Activated CD4-positive, alpha-beta T cell treated with anti-CD3 and anti-CD28 coated beads for 36 hours (primary cell): ENCODE measurements at regions not wholly inside any gene's neighbourhood (a gene's known extent, or its start where the extent isn't known, plus 50 kb on each side); places are given as distances from the start of the nearest gene placed in this dataset.

Experiments
- ATAC-seq: fragments of 200-7000 bp; cut with Tn5 transposase; one replicate; pipeline ENCODE4 v1.10.0; 2021; ENCODE audit warnings: mild to moderate bottlenecking, moderate library complexity
- CTCF ChIA-PET: fragments of 350-600 bp; sonication (Branson Sonifier 250); formaldehyde crosslinking; loops from one replicate; lab custom pipeline; 2021; ENCODE audit warnings: antibody characterized with exemption; lab: Charles Lee
- POLR2A ChIA-PET: fragments of 350-600 bp; sonication (Branson Sonifier 250); formaldehyde crosslinking; loops from one replicate; lab custom pipeline; 2021; ENCODE audit warnings: antibody characterized with exemption, inconsistent platforms; lab: Charles Lee
- DNase-seq: peaks from one replicate; pipeline ENCODE4 v3.0.0-alpha.2; 2020
- H3K27ac Mint-ChIP-seq: one replicate; pipeline ENCODE4 v1.8.0; 2021; ENCODE audit warnings: mixed read lengths
- H3K27me3 Mint-ChIP-seq: one replicate; pipeline ENCODE4 v1.8.0; 2021; ENCODE audit warnings: mixed read lengths
- H3K36me3 Mint-ChIP-seq: one replicate; pipeline ENCODE4 v1.8.0; 2021; ENCODE audit warnings: low read depth, mixed read lengths
- H3K4me1 Mint-ChIP-seq: one replicate; pipeline ENCODE4 v1.8.0; 2021; ENCODE audit warnings: mixed read lengths
- H3K4me3 Mint-ChIP-seq: one replicate; pipeline ENCODE4 v1.8.0; 2021; ENCODE audit warnings: mild to moderate bottlenecking, moderate library complexity, mixed read lengths
- H3K9me3 Mint-ChIP-seq: one replicate; pipeline ENCODE4 v1.8.0; 2021; ENCODE audit warnings: low read depth, mixed read lengths
- intact Hi-C, 2 experiments: fragments of 100-400 bp; cut with DNase I in 1 of 2; cut with micrococcal nuclease in 1 of 2; formaldehyde crosslinking; loops; one replicate each; pipeline versions ENCODE4 v1.14.2 to v1.15.1; 2022 to 2024; cut with DNase I, micrococcal nuclease

- peak; percentile 84 for DNase-seq
- intact Hi-C loops: loop anchor here (1.0 to 5.0 kb wide), 8 partner anchors 21 to 385 kb away; partner anchors contain the start of genes MAP4K3 (in 2 of the 2) and THUMPD2 (in 1 of the 2)
- Mint-ChIP-seq H3K4me3 (peak overlapping the region; percentile 21), H3K27ac (peak overlapping the region; percentile 83), H3K9me3 (no peaks in the 10 kb centered on the region), H3K27me3 (peaks cover 3% of the 10 kb centered on the region), H3K4me1 (peaks cover 33% of the 10 kb centered on the region), H3K36me3 (no peaks in the 10 kb centered on the region)
- ATAC-seq: peak; percentile 83
- POLR2A ChIA-PET: no interaction called here
- CTCF ChIA-PET: interaction anchor here (0.6 to 2.0 kb wide), 5 partner anchors 10 to 134 kb away, joined by 3 to 5 read pairs (median 4); no protein-coding TSS in a partner anchor
These were observed 76.6 kb upstream of the MAP4K3 start for GRCh38 chr2:39513641-39514094.

GRCh38 chr2:39514825-39515224, 77.7 kb upstream of the MAP4K3 start:
- CTCF ChIA-PET: no interaction called here
- Mint-ChIP-seq H3K4me1 (peaks cover 33% of the 10 kb centered on the region), H3K36me3 (no peaks in the 10 kb centered on the region), H3K4me3 (no peak overlapping the region), H3K27me3 (peaks cover 3% of the 10 kb centered on the region), H3K9me3 (no peaks in the 10 kb centered on the region), H3K27ac (no peak overlapping the region)
- intact Hi-C loops: loop anchor here (5.0 kb wide), 3 partner anchors 78 to 262 kb away; partner anchors contain the start of genes MAP4K3 (in 1 of the 2) and THUMPD2 (in 1 of the 2)
- DNase-seq (no peak), ATAC-seq (no peak)
- POLR2A ChIA-PET: no interaction called here

GRCh38 chr2:39515273-39515896, 78.3 kb upstream of the MAP4K3 start:
- Mint-ChIP-seq H3K4me1 (peaks cover 33% of the 10 kb centered on the region), H3K27ac (no peak overlapping the region), H3K27me3 (peaks cover 3% of the 10 kb centered on the region), H3K9me3 (no peaks in the 10 kb centered on the region), H3K4me3 (no peak overlapping the region), H3K36me3 (no peaks in the 10 kb centered on the region)
- ChIA-PET CTCF (no interaction called here), POLR2A (no interaction called here)
- DNase-seq (no peak), ATAC-seq (no peak)
- intact Hi-C loops: no loop called here

GRCh38 chr2:39515897-39516346, 78.8 kb upstream of the MAP4K3 start:
- CTCF ChIA-PET: interaction anchor here (0.6 kb wide), 1 partner anchor 215 kb away, joined by 3 read pairs; no protein-coding TSS in a partner anchor
- no peak overlapping the region for H3K27ac Mint-ChIP-seq
- ATAC-seq (no peak), DNase-seq (no peak)
- no peaks in the 10 kb centered on the region for H3K36me3 Mint-ChIP-seq
- H3K9me3 Mint-ChIP-seq: no peaks in the 10 kb centered on the region
- H3K4me1 Mint-ChIP-seq: peaks cover 33% of the 10 kb centered on the region
- H3K4me3 Mint-ChIP-seq: no peak overlapping the region
- peaks cover 3% of the 10 kb centered on the region for H3K27me3 Mint-ChIP-seq
- intact Hi-C loops: no loop called here
- POLR2A ChIA-PET: no interaction called here

GRCh38 chr2:39516347-39517101, 79.4 kb upstream of the MAP4K3 start:
- Mint-ChIP-seq H3K27me3 (peaks cover 3% of the 10 kb centered on the region), H3K9me3 (no peaks in the 10 kb centered on the region), H3K4me3 (no peak overlapping the region), H3K27ac (no peak overlapping the region), H3K36me3 (no peaks in the 10 kb centered on the region), H3K4me1 (peaks cover 29% of the 10 kb centered on the region)
- ChIA-PET POLR2A (no interaction called here), CTCF (interaction anchor here (0.6 to 0.9 kb wide), 2 partner anchors 24 to 215 kb away, joined by 3 to 4 read pairs; no protein-coding TSS in a partner anchor)
- no peak for DNase-seq
- no peak for ATAC-seq
- intact Hi-C loops: no loop called here

- DNase-seq: no peak
- Mint-ChIP-seq H3K27ac (no peak overlapping the region), H3K27me3 (peaks cover 3% of the 10 kb centered on the region), H3K4me3 (no peak overlapping the region), H3K9me3 (peaks cover under 1% of the 10 kb centered on the region), H3K4me1 (peaks cover 23% of the 10 kb centered on the region), H3K36me3 (no peaks in the 10 kb centered on the region)
- CTCF ChIA-PET: interaction anchor here (0.9 kb wide), 1 partner anchor 25 kb away, joined by 4 read pairs; no protein-coding TSS in a partner anchor
- POLR2A ChIA-PET: no interaction called here
- intact Hi-C loops: no loop called here
- ATAC-seq: no peak
These were observed 80.0 kb upstream of the MAP4K3 start for GRCh38 chr2:39517102-39517436.

GRCh38 chr2:39517622-39518021, 80.5 kb upstream of the MAP4K3 start:
- CTCF ChIA-PET: interaction anchor here (0.7 to 1.2 kb wide), 3 partner anchors 25 to 1085 kb away, joined by 3 to 4 read pairs (median 3); no protein-coding TSS in a partner anchor
- intact Hi-C loops: no loop called here
- H3K4me1 Mint-ChIP-seq: peaks cover 18% of the 10 kb centered on the region
- DNase-seq: no peak
- peaks cover 3% of the 10 kb centered on the region for H3K27me3 Mint-ChIP-seq
- H3K4me3 Mint-ChIP-seq: no peak overlapping the region
- POLR2A ChIA-PET: no interaction called here
- peaks cover 3% of the 10 kb centered on the region for H3K36me3 Mint-ChIP-seq
- ATAC-seq: no peak
- H3K27ac Mint-ChIP-seq: no peak overlapping the region
- peaks cover 4% of the 10 kb centered on the region for H3K9me3 Mint-ChIP-seq

GRCh38 chr2:39519886-39520285, 82.8 kb upstream of the MAP4K3 start:
- intact Hi-C loops: no loop called here
- Mint-ChIP-seq H3K4me1 (no peaks in the 10 kb centered on the region), H3K36me3 (peaks cover 3% of the 10 kb centered on the region), H3K27ac (no peak overlapping the region), H3K9me3 (peaks cover 4% of the 10 kb centered on the region), H3K4me3 (no peak overlapping the region), H3K27me3 (peaks cover 3% of the 10 kb centered on the region)
- DNase-seq (no peak), ATAC-seq (no peak)
- ChIA-PET POLR2A (no interaction called here), CTCF (no interaction called here)

GRCh38 chr2:39521876-39522517, 84.9 kb upstream of the MAP4K3 start:
- ATAC-seq (no peak), DNase-seq (no peak)
- H3K36me3 Mint-ChIP-seq: peaks cover 3% of the 10 kb centered on the region
- H3K4me3 Mint-ChIP-seq: no peak overlapping the region
- intact Hi-C loops: no loop called here
- ChIA-PET POLR2A (no interaction called here), CTCF (no interaction called here)
- no peak overlapping the region for H3K27ac Mint-ChIP-seq
- H3K4me1 Mint-ChIP-seq: no peaks in the 10 kb centered on the region
- peaks cover 4% of the 10 kb centered on the region for H3K9me3 Mint-ChIP-seq
- H3K27me3 Mint-ChIP-seq: no peaks in the 10 kb centered on the region

GRCh38 chr2:39522518-39522877, 85.4 kb upstream of the MAP4K3 start:
- Mint-ChIP-seq H3K27ac (no peak overlapping the region), H3K4me1 (no peaks in the 10 kb centered on the region), H3K36me3 (peaks cover 3% of the 10 kb centered on the region), H3K4me3 (no peak overlapping the region), H3K27me3 (no peaks in the 10 kb centered on the region), H3K9me3 (peaks cover 4% of the 10 kb centered on the region)
- POLR2A ChIA-PET: no interaction called here
- intact Hi-C loops: no loop called here
- CTCF ChIA-PET: no interaction called here
- ATAC-seq (no peak), DNase-seq (no peak)

- ChIA-PET CTCF (interaction anchor here (0.6 to 1.9 kb wide), 4 partner anchors 9 to 1164 kb away, joined by 4 to 6 read pairs (median 4); no protein-coding TSS in a partner anchor), POLR2A (no interaction called here)
- peaks cover 4% of the 10 kb centered on the region for H3K9me3 Mint-ChIP-seq
- no peak for ATAC-seq
- H3K4me3 Mint-ChIP-seq: no peak overlapping the region
- DNase-seq: no peak
- H3K27ac Mint-ChIP-seq: no peak overlapping the region
- H3K27me3 Mint-ChIP-seq: no peaks in the 10 kb centered on the region
- intact Hi-C loops: no loop called here
- H3K4me1 Mint-ChIP-seq: no peaks in the 10 kb centered on the region
- H3K36me3 Mint-ChIP-seq: peaks cover 3% of the 10 kb centered on the region
These were observed 86.4 kb upstream of the MAP4K3 start for GRCh38 chr2:39523308-39524044.
